Breast epithelium (tissue), 3 donors: ENCODE measurements at regions not wholly inside any gene's neighbourhood (a gene's known extent, or its start where the extent isn't known, plus 50 kb on each side); places are given as distances from the start of the nearest gene placed in this dataset.

Experiments used
- CTCF ChIP-seq, 3 donors: fragments of 450-650 bp; IDR thresholded peaks; one replicate each; pipeline ENCODE4 v1.5.1; 2016 to 2017; ENCODE audit warnings: antibody characterized with exemption in 3 of 3, mild to moderate bottlenecking in 3 of 3, moderate library complexity in 3 of 3
- POLR2A ChIP-seq: fragments of 450-650 bp; IDR thresholded peaks from one replicate; pipeline ENCODE4 v1.6.1; 2016; ENCODE audit warnings: antibody characterized with exemption, mild to moderate bottlenecking, moderate library complexity

GRCh38 chr5:157965040-157965678, 106.2 kb upstream of the CLINT1 start:
- TF ChIP-seq CTCF (IDR thresholded peaks at IDR 0.05), result no peak
- no peak for TF ChIP-seq POLR2A
